Stimulated activated CD4-positive, alpha-beta T cell treated with anti-CD3 and anti-CD28 coated beads, Interleukin-2, amount 100 ng/mL, for 48 hours (primary cell): ENCODE measurements at regions not wholly inside any gene's neighbourhood (a gene's known extent, or its start where the extent isn't known, plus 50 kb on each side); places are given as distances from the start of the nearest gene placed in this dataset.
"Not testable (repeated sequence)": the region's sequence is repeated elsewhere in the genome, so short reads cannot be mapped to it uniquely, and the experiment has no call there.

ENCODE experiments used
- DNase-seq, 2 donors: peaks; one replicate each; pipeline ENCODE4 v3.0.0-alpha.2; 2020

DNA sequence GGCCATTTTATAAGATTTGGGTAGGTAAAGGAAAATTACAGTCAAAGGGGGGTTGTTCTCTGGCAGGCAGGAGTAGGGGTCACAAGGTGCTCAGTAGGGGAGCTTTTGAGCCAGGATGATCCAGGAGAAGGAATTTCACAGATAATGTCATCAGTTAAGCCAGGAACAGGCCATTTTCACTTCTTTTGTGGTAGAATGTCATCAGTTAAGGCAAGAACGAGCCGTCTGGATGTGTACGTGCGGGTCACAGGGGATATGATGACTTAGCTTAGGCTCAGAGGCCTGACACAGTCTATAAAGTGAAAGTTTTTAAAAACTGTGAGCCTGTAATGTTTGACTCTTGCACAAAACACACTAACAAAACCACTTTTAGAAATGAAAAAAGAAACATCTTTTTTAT, 1371.3 kb upstream of the RAG2 start:
- not testable (repeated sequence) for DNase-seq

DNA sequence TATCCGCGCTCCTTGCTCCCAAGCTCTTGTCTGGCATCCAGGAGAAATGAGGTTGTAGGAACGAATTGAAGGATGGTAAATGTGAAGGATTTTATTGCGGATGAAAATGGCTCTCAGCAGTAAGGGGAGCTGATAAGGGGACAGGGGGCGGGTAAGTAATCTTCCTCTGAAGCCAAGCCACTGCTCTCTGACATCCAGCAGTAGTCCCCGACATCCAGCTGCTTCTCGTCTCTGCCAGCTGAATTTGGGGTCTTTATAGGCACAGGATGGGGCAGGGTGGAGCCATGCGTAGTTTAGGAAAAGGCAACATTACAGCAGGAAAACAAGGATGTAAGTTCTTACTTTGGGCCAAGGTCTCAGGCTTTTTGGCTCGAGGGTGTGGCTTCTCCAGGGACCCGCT, 1370.1 kb upstream of the RAG2 start:
- DNase-seq, result no peak

DNA sequence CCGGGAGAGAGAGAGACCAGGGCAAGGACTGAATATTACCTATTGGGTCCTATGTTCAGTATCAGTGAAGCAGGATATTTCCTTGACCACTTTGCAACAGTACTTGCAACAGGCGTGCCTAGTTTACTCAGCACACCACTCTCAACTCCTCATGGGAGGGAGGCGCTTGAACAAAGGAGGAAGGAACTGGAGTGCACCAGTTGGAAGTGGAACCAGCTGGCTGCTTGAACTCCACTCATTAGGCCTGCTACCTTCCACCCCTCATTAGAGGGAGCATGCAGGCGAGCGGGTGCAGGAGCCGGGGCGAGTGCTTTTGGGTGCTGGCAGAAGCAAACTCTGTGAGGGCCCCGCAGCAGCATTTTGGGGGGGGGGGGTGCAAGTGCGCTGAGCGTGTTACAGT, 1369.6 kb upstream of the RAG2 start:
- DNase-seq, result no peak

DNA sequence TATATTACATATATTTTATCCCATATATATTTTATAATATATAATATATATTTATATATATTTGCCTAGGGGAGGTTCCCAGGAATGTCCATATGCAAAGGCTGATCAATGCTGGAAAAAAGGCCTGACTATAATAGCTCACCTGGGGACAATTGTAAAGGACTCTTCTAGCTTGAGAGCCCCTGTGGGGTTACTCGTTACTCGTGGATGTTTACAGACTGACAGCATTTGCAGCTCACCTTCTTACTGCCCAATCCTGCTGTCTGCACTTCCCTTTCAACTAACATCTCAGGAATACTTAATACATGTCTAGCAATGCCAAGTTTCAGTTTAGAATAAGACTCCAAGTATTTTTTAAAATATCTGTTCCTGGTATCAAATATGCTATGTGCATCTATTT, 1365.4 kb upstream of the RAG2 start:
- no peak for DNase-seq

DNA sequence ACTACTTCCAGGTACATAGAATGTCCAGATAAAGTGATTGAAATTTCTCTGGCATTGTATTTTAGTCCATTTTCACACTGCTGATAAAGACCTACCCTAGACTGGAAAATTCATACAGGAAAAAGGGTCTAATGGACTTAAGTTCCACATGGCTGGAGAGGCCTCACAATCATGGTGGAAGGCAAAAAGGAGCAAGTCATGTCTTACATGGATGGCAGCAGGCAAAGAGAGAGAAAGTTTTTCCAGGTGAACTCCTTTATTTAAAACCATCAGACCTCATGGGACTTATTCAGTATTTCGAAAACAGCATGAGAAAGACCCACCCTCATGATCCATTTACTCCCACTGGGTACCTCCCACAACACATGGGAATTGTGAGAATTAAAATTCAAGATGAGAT, 1359.7 kb upstream of the RAG2 start:
- DNase-seq, result no peak

DNA sequence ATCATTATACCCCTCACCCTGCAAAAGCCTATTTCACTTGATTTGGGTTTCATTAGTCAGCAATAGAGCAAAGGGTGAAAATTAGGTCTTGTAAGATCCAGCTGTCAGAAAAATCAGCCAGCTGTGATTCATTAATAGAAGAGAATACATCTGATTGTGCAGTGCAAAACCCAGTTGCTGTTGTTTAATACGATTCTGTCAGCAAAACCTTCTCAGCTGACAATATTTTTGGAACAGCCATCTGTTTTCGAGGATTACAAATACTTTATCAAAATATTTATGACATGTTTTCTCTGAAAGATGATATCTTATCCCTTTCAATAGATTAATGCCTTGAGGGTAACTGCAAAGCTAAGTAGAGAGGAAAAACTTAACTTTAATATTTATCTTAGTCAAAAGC, 1354.0 kb upstream of the RAG2 start:
- no peak for DNase-seq

DNA sequence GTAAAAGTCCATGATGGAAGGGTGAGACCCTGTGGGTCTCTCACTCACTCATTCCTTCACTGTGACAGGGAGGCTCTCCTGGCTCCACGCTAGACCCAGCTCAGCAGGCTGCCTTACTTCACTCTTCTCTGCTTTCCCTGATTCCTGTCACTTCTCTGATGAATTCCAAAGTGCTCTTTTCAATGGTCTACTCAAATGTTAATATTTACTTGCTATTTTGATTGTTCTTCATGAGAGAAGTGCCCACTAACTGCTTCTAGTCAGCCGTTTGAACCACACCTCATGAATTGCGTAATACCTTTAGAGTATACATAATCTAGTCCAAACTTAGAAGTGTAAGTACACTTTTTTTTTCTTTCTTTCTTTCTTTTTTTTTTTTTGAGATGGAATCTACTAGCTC, 1350.2 kb upstream of the RAG2 start:
- DNase-seq, result no peak

DNA sequence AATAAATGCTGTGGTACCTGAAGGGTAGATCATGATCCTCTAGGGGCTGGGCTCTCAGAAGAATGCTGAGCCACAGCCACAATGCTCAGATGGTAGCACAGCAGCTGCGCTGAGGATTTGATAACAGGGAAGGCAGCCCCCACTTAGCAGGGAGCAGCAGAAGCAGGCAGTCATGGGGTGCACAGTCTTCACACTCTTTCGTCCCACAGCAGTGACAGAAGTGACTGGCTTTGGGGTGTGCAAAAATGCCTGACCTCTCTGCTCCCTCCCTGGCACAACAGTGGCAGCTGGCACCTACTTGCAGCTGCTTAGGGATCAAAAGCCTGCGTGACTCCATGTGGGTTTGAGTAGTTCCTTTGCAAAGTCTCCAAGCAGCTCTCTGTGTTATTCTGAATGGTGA, 1349.8 kb upstream of the RAG2 start:
- no peak for DNase-seq

DNA sequence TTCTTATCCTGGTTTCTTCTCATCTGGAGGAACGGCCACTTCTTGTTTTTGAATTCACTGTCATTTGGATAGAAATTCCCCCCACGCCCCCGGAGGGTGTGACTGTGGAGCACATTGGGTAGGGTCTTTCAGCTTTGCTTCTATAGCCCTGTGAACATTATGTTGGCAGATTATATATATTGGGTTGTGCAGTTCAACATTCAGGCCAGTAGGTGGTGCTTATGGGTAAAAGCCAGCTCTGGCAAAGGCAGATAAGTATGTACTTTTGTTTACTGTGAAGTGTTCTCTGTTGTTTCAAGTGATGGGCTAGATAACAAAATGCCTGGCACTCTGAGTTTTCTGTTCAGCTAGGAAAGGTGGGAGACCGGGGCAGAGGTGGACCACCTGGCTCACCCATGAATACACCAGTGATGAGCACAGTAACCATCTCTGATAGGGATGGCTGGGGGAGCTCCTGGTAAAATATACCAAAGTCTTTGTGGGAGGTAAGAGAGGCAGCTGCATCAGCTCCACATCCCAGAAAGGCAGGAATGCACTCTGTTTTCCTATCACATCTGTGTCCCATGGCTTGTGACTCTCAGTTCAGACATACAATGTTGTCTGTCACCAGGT, 1348.2 kb upstream of the RAG2 start:
- DNase-seq, result no peak

DNA sequence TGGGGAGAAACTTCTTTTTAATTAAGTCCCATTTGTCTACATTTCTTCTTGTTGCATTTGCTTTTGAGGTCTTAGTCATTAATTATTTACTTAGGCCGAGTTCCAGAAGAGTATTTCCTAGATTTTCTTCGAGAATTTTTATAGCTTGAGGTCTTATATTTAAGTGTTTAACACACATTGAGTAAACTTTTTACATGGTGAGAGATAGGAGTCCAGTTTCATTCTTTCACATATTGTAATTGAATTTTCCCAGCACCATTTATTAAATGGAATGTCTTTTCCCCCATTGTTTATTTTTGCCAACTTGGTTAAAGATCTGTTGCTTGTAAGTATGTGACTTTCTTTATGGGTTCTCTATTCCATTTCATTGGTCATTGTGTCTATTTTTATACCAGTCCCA, 1344.0 kb upstream of the RAG2 start:
- DNase-seq, result no peak

DNA sequence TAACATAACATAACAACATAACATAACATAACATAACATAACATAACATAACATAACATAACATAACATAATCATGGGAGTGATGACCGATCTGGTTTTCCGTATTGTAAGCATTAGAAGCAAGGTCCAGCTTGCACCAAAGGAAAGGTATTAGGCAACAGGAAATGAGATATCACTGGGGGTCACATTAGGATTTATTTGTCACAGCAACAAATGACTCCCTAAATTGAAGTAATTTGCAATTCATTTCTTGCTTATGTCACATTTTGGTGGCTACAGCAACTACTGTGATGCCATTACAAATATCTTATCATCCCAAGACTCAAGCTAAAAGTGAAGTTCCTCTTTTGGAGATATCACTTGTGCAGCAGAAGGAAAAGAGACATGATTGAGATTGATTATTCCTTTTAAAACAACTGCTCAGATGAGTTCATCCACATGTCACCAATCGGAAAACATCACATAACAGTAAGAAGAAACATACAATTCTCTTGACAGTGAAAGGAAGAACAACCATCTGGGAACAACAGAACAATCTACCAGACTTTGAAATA, 1331.1 kb upstream of the RAG2 start:
- no peak for DNase-seq

DNA sequence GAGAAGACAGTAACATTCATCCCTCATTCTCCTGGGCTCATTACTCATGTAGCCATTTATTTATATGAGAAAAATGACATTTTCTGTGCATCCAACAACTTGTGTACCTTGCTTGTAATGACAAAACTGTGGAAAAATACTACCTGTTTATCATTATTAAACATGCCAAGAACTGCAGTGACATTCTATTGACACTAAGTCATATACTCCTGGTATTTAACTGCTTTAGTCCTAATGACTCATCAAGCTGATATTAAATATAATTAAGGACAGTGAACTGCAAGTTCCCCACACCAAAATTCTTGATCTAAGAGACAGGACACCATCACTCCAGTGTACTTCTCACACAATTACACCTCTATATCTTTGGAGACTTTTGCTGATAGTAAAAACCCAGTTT, 1328.7 kb upstream of the RAG2 start:
- no peak for DNase-seq

DNA sequence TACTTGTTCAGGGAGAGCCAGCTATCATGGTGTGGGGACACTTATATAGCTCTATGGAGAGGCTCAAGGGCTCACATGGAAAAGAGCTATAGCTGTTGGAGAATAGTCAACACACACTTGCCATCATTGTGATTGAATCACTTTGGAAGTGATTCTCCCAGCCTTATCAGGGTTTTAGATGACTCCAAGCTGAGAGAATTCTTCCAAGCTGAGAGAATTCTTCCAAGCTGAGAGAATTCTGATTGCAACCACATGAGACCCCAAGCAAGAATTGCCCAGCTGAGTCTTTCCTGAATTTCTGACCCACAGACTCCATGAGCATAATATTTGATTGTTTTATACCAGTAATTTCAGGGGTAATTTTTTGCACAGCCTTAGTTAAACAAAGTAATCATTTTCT, 1318.3 kb upstream of the RAG2 start:
- DNase-seq, result no peak

DNA sequence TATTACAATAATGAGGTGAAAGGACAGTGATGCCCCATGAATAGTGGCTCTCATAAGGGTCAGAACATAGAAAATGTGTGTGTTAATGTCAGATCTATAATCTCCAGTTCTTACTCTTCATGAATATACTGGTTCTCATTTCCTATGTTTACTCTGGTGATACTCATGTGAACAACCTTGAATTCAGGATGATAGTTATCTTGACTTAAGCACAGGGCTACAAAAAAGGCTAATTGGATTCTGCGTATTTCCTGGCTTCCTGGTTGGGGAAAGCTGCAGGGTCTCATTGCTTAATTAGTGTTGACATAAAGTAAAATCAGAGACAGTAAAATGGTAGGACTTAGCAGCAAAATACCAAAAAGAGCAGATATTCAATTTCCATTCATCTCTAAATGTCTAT, 1316.8 kb upstream of the RAG2 start:
- DNase-seq, result no peak

DNA sequence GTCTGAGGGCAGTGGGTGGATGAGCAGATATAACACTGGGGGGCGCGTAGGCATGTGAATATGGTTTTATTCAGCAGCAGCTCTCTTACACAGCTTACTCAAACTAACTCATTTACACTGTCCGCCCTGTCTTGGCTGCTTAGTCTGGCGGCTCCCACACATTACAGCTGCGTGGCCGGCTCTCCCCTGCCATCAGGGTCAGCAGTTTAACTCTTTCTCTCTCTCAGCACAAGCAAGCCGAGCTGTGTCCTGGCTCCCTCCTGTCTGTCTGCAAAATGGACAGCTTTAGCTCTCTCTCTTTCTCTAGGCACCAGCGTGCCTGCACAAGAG, 1310.1 kb upstream of the RAG2 start:
- no peak for DNase-seq

DNA sequence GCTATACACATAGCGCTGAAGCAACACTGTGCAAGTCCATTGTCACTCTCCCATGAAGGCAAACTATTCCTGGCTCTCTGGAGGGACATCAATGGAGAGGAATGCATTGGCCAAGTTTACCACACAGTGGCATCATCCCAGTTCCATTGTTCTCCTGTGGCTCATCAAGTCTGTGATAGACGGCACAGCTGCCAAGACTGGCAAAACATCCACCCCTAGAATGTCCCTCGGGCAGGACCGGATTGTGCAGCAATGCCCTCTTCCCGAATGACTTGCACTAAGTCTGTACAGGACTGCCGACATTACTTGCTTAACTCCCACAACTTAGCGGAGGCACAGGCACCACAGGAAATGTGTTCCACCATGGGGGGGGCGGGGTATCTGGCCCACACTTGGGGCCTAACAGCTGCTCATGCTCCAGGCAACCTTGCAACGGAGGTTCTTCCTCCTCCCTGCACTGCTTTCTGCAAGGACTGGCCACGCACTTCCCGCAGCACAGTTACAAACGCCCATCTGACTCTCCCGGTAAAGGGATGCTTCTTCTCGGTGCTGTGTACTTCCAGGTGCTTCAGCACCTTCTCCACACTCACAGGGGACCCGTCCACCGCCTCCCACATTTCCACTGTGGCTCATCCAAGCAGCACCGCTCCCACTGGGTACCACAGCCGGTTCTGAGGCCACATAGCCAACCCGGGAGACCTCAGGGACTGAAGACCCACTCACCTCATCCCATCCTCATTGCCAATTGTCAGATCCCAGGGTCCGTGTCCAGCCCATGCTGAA, 1309.6 kb upstream of the RAG2 start:
- no peak for DNase-seq

DNA sequence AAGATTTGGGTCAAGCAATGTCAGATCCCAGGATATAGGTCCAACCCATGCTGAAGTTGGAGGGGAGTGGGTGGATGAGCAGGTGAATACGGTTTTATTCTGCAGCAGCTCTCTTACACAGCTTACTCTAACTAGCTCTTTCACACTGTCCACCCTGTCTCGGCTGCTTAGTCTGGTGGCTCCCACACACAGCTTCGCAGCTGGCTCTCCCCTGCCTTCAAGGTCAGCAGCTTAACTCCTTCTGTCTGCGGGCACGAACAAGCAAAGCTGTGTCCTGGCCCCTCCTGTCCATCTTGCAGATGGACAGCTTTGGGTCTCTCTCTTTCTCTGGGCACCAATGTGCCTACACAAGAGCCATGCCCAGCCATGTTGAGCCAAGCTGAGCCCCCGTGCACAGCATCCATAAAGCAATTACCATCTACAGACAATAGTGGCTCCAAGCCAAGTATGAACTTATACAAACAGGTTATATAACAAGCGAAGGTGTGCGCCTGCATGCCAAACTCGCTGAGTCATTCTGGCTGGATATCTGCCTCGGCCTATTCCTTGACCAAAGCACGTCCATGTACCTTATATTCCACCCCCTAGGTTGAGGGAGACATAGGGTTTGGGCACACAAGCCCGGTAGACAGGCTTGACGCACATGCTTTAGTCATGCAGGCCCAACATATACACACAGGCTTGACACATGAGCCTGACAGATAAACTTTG, 1307.8 kb upstream of the RAG2 start:
- no peak for DNase-seq

DNA sequence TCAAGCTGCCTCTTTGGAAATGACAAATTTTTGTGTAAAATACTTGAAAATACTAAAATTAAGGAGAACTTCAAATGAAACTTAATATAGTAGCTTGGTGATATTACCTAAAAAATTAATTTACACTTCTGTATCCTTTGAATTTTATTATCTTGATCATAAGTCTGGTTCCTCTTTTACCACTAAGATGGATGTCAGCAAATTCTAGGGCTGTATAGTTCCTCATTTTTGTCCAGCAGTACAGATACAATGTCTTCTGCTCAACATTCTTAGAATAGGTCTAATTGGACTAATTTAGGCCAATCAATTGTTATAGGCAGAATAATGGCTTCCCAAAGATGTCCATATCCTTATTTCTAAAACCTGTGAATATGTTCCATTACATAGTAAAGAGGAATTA, 1298.0 kb upstream of the RAG2 start:
- DNase-seq, result no peak

DNA sequence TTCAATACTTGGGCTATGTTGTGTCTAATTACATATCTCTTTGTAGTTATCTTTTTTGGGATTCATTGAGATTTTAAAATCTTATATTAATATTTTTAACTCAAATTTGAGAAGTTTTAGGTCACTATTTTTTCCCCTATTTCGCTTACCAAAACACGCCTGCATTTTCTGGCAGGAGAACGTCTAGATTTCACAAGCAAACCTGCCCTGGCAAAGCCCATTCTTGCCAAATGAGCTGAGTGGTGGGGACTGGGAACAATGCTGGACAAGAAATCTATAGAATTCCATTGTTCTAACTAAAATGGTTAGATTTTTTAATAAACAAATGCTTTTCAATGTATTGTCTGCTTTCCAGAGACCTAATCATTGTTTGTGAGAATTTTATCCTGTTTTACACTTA, 1283.7 kb upstream of the RAG2 start:
- no peak for DNase-seq

DNA sequence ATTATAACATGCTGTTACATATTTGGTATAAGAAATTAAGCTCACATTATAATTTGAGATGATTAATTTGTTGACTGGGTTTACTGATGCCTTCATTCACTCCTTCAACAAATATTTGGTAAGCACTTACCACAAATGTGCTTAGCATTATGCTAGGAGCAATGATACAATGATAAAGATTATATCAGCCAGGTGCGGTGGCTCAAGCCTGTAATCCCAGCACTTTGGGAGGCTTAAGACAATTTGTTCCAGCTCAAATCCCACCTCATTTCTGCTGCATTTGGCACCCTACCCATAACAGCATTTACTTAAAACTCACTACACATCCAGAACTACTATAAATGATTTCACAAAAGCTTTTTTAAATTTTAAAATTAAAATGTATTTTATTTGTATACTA, 1263.6 kb upstream of the RAG2 start:
- no peak for DNase-seq

DNA sequence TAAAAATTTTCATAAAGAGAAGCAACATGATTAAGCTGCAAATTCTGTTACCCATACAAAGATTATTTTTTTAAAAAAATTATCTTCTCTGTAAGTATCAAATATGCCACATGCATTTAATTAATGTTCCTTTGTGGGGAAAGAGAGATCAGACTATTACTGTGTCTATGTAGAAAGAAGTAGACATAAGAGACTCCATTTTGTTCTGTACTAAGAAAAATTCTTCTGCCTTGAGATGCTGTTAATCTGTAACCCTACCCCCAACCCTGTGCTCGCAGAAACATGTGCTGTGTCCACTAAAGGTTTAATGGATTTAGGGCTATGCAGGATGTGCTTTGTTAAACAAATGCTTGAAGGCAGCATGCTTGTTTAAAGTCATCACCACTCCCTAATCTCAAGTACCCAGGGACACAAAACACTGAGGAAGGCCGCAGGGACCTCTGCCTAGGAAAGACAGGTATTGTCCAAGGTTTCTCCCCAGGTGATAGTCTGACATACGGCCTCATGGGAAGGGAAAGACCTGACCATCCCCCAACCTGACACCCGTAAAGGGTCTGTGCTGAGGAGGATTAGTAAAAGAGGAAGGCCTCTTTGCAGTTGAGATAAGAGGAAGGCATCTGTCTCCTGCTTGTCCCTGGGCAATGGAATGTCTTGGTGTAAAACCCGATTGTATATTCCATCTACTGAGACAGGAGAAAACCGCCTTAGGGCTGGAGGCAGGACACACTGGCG, 1260.9 kb upstream of the RAG2 start:
- DNase-seq, result not testable (repeated sequence)

DNA sequence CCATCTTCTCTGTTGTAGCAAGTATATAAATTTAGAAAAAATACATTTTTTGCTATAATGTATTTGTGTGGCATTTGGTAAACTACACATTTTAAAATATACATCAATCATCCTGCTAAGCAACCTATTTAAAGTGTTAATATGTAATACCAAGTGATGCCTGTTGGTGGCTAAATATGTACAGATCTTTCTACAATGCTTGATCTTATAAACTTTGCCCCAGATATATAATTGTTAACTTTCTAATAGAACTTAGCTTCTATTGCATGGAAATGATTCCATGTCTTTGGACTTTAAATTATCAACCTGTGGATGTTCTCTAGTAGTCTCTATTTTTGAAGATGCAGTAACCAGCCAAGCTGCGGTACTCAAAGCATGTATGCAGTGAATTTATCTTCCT, 1260.4 kb upstream of the RAG2 start:
- DNase-seq, result no peak

DNA sequence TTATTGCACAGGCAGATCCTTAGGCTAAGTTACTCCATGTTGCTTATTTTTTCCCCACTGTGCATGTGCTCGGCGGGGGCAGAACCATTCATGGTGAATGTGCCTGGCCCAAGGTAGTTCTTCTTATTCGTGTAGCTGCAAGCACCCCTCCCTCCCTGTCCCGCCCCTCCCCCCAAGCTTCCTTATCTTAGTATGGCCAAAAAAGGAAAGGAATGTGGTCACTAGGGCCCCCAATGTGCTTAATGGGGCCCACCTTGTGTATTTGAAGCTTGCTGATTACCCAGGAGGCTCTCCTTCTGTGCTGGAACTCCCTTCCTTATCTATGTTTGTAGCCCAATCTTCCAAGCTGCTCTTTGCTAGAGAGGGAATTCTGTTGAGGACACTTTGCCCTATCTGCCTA, 1259.7 kb upstream of the RAG2 start:
- no peak for DNase-seq

DNA sequence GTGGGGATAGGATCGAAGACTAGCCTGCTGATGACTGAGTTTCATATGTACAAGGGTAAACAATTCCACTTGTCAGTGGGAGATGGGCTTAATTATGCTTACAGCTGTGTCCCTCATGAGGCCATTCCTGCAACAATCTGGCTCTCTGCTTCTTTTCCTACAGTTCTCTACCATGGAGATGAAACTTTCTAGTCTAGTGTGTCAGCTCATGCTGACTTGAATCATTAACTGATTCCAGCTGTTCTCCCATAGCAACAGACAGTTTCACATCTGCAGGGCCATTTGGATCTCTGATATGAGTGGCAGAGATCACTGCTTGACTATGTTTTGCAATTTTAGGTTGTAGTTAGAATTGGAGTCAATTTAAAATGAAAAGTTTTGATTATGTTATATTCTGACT, 1251.7 kb upstream of the RAG2 start:
- no peak for DNase-seq
